Kidney tubule cell (primary cell): ENCODE measurements at regions not wholly inside any gene's neighbourhood (a gene's known extent, or its start where the extent isn't known, plus 50 kb on each side); places are given as distances from the start of the nearest gene placed in this dataset.

Experiments used
- DNase-seq: peaks from one replicate; pipeline ENCODE4 v3.0.0-alpha.2; 2018; ENCODE audit warnings: low spot score

DNA sequence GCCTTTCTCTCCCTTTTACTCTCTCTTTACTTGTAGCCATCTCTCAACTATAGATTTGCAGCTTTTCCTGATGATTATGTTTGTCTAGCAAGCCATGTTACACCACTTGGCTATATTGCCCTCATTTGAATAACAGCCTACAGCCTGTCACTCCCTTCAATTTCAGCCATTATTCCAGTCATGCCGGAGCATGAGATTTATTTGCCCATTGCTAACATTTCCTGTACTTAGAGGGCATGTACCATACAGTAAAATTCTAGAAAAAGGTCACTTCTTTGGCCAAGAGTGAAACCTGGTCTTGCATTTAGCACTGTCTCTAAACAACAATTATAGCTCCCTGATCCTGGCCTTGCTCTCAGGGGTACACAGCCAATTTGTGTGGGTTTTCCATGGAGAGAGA lies 221.7 kb upstream of the TMC3 start:
- DNase-seq = no peak

- DNase-seq = no peak
Observed at GRCh38 chr15:81589671-81590070, 215.7 kb upstream of the TMC3 start.

DNA sequence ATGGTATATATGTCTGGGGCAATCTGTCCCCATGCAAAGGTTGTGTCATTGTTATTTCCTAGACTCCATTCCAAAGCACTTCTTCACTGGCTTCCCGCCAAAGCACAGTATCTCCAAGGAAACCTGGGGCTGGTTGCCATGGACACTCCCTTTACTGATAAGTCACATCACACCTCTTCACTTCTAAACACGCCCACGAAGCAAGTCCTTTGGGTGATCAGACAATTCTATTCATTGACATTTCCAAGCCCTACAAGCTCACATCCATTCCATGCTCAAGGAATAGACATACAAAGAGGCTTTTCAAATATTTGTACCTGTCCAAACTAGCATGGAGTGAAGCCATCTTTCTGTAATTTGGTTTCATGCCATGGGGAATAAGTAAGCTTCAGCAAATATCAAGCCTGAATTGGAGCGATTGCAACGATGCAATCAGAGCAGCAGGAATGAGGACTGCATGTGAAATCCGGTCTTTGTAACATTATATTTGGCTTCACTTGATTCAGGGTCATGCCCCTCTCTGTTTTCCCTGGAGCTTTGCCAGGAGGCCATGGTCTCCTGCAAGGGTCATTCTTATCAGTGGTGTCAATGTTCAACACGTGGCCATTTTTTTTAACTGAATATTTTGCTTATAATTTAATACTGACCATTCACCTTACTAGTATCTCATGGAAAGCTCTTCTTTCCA lies 201.6 kb upstream of the TMC3 start:
- no peak for DNase-seq

GRCh38 chr15:81573098-81573746 lies 199.2 kb upstream of the TMC3 start:
- no peak for DNase-seq

DNA sequence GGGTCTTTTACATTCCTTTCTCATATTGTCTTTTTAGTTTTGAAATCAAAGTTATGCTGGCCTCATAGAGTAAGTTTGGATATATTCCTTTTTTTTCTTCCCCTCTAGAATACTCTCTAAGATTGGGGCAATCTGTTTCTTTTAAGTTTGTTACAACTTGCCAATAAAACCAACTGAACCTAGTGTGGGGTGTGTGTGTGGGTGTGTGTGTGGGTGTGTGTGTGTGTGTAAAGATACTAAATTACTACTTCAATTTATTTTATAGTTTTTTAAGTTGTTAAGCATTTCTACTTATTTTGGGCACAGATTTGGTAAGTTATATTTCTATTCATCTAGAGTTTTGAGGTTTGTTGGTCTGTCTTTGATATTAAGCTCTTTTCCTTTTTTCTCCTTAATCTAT lies 198.2 kb upstream of the TMC3 start:
- no peak for DNase-seq

- DNase-seq = no peak
Observed at GRCh38 chr15:81569286-81570080, 195.5 kb upstream of the TMC3 start.

DNA sequence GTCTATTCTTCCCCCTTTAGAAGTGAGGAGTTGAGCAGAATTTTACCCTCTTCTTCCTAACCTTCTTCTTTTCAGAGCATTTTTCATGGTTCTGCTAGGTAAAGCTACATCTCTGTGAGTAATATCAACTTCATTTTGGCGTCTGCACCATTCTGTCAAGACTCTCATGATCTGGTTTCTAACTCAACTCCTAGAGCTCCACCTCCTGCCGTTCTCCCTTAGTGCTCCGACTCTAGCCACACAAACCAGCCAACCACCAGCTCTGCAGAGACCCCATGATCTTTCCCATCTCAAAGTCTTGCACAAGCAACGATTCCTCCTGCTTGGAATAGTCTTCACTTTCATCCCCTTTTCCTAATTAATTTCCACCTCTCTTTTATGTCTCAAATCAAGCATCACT lies 193.9 kb upstream of the TMC3 start:
- DNase-seq = no peak

- DNase-seq = no peak
Observed at GRCh38 chr15:81562986-81563385, 189.0 kb upstream of the TMC3 start.

DNA sequence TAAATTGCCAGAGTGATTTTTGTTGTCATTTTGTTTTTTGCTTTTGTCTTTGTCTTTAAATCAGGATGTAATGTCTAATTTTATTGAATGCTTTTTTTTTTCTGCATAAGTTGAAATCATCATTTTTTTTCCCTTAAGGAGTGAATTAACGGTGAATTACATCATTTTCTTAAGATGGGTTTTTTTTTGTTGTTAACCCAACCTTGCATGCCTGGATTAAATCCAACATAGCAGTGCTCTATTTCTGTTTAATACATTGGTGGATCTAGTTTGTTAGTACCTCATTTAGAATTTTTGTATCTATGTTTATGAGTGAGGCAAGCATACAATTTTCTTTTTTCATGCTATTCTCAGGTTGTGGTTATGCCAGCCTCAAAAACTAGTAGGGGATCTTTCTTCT lies 186.4 kb upstream of the TMC3 start:
- no peak for DNase-seq

DNA sequence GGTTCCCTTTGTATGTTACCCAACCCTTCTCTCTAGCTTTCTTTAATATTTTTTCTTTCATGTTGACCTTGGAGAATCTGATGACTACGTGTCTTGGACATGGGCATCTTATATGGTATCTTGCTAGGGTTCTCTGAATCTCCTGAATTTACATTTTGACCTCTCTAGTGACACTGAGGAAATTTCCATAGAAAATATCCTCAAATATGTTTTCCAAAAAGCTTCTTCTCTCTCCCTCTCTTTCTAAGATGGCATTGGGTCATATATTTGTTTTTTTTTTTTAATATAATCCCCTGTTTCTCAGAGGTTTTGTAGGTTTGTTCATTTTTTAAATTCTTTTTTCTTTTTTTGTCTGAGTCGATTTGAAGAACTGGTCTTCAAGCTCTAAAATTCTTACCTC lies 184.0 kb upstream of the TMC3 start:
- no peak for DNase-seq

GRCh38 chr15:81555346-81555745 lies 181.3 kb upstream of the TMC3 start:
- no peak for DNase-seq

GRCh38 chr15:81548365-81549130 lies 174.5 kb upstream of the TMC3 start:
- no peak for DNase-seq

DNA sequence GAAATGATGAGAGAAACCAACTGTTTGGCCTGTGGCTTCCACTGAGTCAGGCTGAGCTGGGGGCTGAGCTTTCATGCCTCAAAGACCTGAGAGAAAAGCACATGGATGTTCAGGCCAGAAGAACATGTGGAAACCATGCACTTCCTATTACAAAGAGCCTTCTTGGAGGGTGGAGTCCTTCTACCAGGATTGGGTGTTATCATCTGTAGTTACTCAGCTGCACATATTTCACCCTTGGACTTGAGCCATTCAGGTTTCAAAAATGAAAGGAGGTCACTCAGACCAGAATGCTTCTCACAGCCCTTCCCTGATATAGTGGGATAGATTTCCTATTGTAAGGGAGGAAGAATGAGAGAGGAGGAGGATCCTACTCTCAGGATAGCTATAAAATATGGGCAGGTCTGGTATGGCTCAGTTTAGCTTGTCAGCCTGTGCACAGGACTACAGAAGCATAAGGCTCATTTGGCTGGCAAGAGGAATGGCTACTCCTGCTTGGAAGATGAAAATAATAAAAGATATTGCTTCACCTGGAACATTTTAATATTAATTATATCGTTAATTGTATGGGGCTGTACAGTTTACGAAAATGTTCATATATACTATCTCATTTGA lies 173.6 kb upstream of the TMC3 start:
- DNase-seq = no peak

DNA sequence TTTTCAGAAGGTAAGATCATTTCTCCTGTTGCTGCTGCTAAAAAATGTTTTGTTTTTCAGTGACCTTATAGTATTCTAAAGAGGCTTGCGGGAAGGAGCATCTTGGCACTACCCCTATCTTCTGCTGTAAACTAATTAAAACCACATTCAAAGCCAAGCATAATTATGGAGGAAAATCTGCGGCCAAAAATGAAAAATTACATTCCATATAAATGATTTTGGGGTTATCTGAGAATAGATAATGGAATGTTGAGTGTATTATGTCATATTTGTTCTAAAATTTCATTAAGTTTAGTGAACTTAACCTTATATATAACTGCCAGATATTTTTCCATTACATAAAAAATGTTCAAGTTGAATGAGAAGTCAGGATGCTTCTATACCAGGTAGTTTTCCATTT lies 170.4 kb upstream of the TMC3 start:
- no peak for DNase-seq

- no peak for DNase-seq
Observed at GRCh38 chr15:81540909-81541308, 166.9 kb upstream of the TMC3 start.

- DNase-seq = no peak
Observed at GRCh38 chr15:81536356-81536755, 162.3 kb upstream of the TMC3 start.

DNA sequence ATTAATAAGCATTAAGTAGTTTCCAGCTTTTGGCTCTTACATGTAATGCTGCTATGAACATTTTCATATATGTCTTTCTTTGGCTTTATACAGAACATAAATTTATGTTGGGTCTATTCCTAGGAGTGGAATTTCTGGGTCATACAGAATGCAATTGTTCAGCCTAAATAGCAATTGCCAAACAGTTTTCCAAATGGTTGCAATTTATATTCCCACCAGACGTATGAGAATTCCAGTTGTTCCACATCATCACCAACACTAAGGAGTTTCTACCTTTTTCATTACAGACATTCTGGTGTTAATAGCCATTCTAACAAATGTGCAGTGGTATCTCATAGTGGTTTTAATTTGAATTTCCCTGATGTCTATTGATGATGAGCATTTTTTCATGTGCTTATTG lies 160.1 kb upstream of the TMC3 start:
- DNase-seq = no peak

DNA sequence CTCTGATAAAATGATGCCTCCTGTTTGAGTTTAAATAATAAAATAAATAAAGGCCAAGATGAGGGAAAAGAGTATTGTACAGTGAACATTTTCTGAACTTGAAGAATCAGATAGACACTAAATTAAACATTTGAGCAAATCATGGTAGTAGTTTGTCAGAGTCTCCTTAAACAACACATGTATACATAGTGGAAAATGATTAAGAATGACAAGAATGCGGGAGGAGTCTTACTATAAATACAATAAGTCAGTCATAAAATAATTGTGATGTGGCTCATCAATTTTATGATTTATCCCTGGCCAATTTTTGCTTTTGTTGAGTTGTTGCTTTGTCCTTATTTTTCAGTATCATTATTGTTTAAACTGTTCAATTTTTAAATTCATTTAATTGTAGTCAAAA lies 158.0 kb upstream of the TMC3 start:
- DNase-seq = no peak

GRCh38 chr15:81531109-81531592 lies 157.1 kb upstream of the TMC3 start:
- DNase-seq = no peak

GRCh38 chr15:81530271-81530691 lies 156.3 kb upstream of the TMC3 start:
- DNase-seq = no peak

DNA sequence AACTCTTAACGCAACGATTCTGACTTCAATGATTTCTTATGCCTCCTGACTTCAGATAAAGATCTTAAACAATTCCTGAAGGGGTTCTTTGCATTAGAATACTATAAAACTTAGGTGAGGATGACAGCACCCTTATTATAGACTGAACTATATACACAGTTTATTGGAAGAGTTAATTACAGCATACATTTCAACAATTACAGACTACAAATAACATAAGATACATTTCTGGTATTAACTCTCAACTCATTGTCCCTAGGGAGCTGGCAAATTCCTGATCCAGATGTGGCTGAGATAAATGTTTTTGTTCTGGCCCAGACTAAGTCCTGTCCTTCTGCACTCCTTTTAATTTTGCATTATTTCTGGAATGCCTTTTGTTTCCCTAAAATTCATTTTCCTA lies 155.5 kb upstream of the TMC3 start:
- DNase-seq = no peak

DNA sequence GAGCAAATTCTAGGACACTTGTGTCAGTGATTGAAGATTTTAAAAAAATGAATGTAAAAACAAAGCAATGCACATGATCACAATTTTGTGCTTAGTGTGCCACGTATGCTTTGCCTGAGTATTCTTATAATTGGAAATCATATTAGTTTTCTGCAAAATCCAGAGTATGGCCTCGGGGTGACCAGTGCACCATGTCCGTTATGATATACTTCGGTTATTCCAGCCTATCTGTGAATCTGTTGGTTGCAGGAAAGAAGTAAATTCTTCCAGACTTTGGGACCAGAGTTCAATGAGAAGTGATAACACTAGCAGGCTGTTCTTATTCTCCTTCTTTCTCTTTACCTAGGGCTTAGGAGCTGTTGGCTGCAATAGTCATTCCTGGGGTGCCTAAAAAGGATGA lies 152.0 kb upstream of the TMC3 start:
- DNase-seq = no peak
